Right lung (tissue), 2 donors: ENCODE measurements at regions not wholly inside any gene's neighbourhood (a gene's known extent, or its start where the extent isn't known, plus 50 kb on each side); places are given as distances from the start of the nearest gene placed in this dataset.

Experiments
- DNase-seq, 2 donors: peaks; one replicate each; pipeline ENCODE4 v3.0.0-alpha.2; 2013

- no peak for DNase-seq
Observed at GRCh38 chr10:58970160-58970915, 206.1 kb upstream of the PHYHIPL start.

- no peak for DNase-seq
Observed at GRCh38 chr10:58971211-58971610, 205.2 kb upstream of the PHYHIPL start.

- no peak for DNase-seq
Observed at GRCh38 chr10:58971796-58972491, 204.5 kb upstream of the PHYHIPL start.

GRCh38 chr10:58972576-58973234 lies 203.7 kb upstream of the PHYHIPL start:
- no peak for DNase-seq

GRCh38 chr10:58973235-58973595 lies 203.2 kb upstream of the PHYHIPL start:
- DNase-seq = no peak

GRCh38 chr10:58976254-58976653 lies 200.2 kb upstream of the PHYHIPL start:
- DNase-seq = no peak

GRCh38 chr10:58979711-58980110 lies 196.7 kb upstream of the PHYHIPL start:
- no peak for DNase-seq

- DNase-seq = no peak
Observed at GRCh38 chr10:58980826-58981415, 195.5 kb upstream of the PHYHIPL start.

GRCh38 chr10:58981846-58982245 lies 194.6 kb upstream of the PHYHIPL start:
- DNase-seq = no peak

GRCh38 chr10:58982470-58983239 lies 193.8 kb upstream of the PHYHIPL start:
- DNase-seq = no peak

- DNase-seq = no peak
Observed at GRCh38 chr10:58985216-58985615, 191.2 kb upstream of the PHYHIPL start.

- DNase-seq = no peak
Observed at GRCh38 chr10:58989486-58990039, 186.9 kb upstream of the PHYHIPL start.

GRCh38 chr10:58990693-58991092 lies 185.8 kb upstream of the PHYHIPL start:
- DNase-seq = no peak

GRCh38 chr10:58991856-58992255 lies 184.6 kb upstream of the PHYHIPL start:
- no peak for DNase-seq

GRCh38 chr10:58992830-58993460 lies 183.5 kb upstream of the PHYHIPL start:
- no peak for DNase-seq

GRCh38 chr10:58993480-58994221 lies 182.8 kb upstream of the PHYHIPL start:
- DNase-seq = no peak

GRCh38 chr10:58994226-58995057 lies 182.0 kb upstream of the PHYHIPL start:
- no peak for DNase-seq

- no peak for DNase-seq
Observed at GRCh38 chr10:58995058-58995596, 181.3 kb upstream of the PHYHIPL start.

- no peak for DNase-seq
Observed at GRCh38 chr10:58996063-58996462, 180.4 kb upstream of the PHYHIPL start.
